ENCODE measurements at regions not wholly inside any gene's neighbourhood (a gene's known extent, or its start where the extent isn't known, plus 50 kb on each side); places are given as distances from the start of the nearest gene placed in this dataset.

GRCh38 chr3:28000608-28001007, 240.8 kb upstream of the CMC1 start:
- Histone ChIP-seq H3K4me1 (no peaks in the 10 kb centered on the region), H3K4me3 (no peak overlapping the region), H3K36me3 (no peaks in the 10 kb centered on the region), H3K27me3 (peaks cover 4% of the 10 kb centered on the region), H3K9me3 (peaks cover 0 to 24% (median 0%) of the 10 kb centered on the region in 3 donors), H3K27ac (no peak overlapping the region)
- ATAC-seq: no peak
- TF ChIP-seq POLR2AphosphoS5 (IDR thresholded peaks at IDR 0.05): no peak
- 100% methylated on average over 1 of the region's 3 CpGs; no CpG with 5 or more reads in 1 of the 2 donors for WGBS, 2 donors (ENCODE audit: low coverage in 1 of 2)

- no peaks in the 10 kb centered on the region for H3K36me3 ChIP-seq
- no peaks in the 10 kb centered on the region for H3K4me1 ChIP-seq
- H3K27ac ChIP-seq: no peak overlapping the region
- H3K27me3 ChIP-seq: no peaks in the 10 kb centered on the region
- ATAC-seq: no peak
- peaks cover 0 to 9% (median 0%) of the 10 kb centered on the region in 3 donors for H3K9me3 ChIP-seq
- no peak overlapping the region for H3K4me3 ChIP-seq
- no peak for TF ChIP-seq POLR2A (IDR thresholded peaks at IDR 0.05)
- no peak for TF ChIP-seq EP300 (IDR thresholded peaks at IDR 0.05)
- TF ChIP-seq POLR2AphosphoS5 (IDR thresholded peaks at IDR 0.05): no peak
- no peak for TF ChIP-seq CTCF (IDR thresholded peaks at IDR 0.05)
- 55 to 74% methylated on average over 5 to 6 of the region's 6 CpGs for WGBS, 2 donors (ENCODE audit: low coverage in 1 of 2)
Measured at GRCh38 chr3:28008235-28008634, 233.2 kb upstream of the CMC1 start.

GRCh38 chr3:28012830-28013229, 228.6 kb upstream of the CMC1 start:
- no peaks in the 10 kb centered on the region for H3K36me3 ChIP-seq
- TF ChIP-seq CTCF (IDR thresholded peaks at IDR 0.05) (no peak), EP300 (IDR thresholded peaks at IDR 0.05) (no peak), POLR2A (IDR thresholded peaks at IDR 0.05) (no peak), POLR2AphosphoS5 (IDR thresholded peaks at IDR 0.05) (no peak)

GRCh38 chr3:28013864-28014473, 227.4 kb upstream of the CMC1 start:
- WGBS, 2 donors (ENCODE audit: low coverage in 1 of 2): 79 to 100% methylated on average over 2 to 3 of the region's 6 CpGs

More at GRCh38 chr3:28012830-28013229, 228.6 kb upstream of the CMC1 start:
- H3K9me3 ChIP-seq: no peaks in the 10 kb centered on the region
- H3K4me3 ChIP-seq: no peak overlapping the region
- no peak overlapping the region for H3K27ac ChIP-seq
- H3K4me1 ChIP-seq: no peaks in the 10 kb centered on the region
- no peaks in the 10 kb centered on the region for H3K27me3 ChIP-seq
- no peak for ATAC-seq

GRCh38 chr3:28018925-28019718, 222.3 kb upstream of the CMC1 start:
- Histone ChIP-seq H3K27me3 (no peaks in the 10 kb centered on the region), H3K36me3 (no peaks in the 10 kb centered on the region), H3K4me3 (no peak overlapping the region), H3K4me1 (no peaks in the 10 kb centered on the region), H3K9me3 (peaks cover 0 to 1% (median 0%) of the 10 kb centered on the region in 3 donors), H3K27ac (no peak overlapping the region)
- no peak for ATAC-seq
- 77 to 80% methylated on average over 7 to 9 of the region's 11 CpGs for WGBS, 2 donors (ENCODE audit: low coverage in 1 of 2)
- TF ChIP-seq EP300 (IDR thresholded peaks at IDR 0.05): no peak
- no peak for TF ChIP-seq POLR2AphosphoS5 (IDR thresholded peaks at IDR 0.05)

More at GRCh38 chr3:28013864-28014473, 227.4 kb upstream of the CMC1 start:
- ATAC-seq: no peak
- no peak for TF ChIP-seq POLR2AphosphoS5 (IDR thresholded peaks at IDR 0.05)
- no peak for TF ChIP-seq EP300 (IDR thresholded peaks at IDR 0.05)
- no peak for TF ChIP-seq POLR2A (IDR thresholded peaks at IDR 0.05)
- no peak for TF ChIP-seq CTCF (IDR thresholded peaks at IDR 0.05)
- no peaks in the 10 kb centered on the region for H3K9me3 ChIP-seq
- no peaks in the 10 kb centered on the region for H3K4me1 ChIP-seq
- no peaks in the 10 kb centered on the region for H3K27me3 ChIP-seq
- no peak overlapping the region for H3K27ac ChIP-seq
- H3K4me3 ChIP-seq: no peak overlapping the region
- no peaks in the 10 kb centered on the region for H3K36me3 ChIP-seq

GRCh38 chr3:28019740-28020139, 221.7 kb upstream of the CMC1 start:
- no peak for ATAC-seq
- no peaks in the 10 kb centered on the region for H3K36me3 ChIP-seq
- no peaks in the 10 kb centered on the region for H3K27me3 ChIP-seq
- no peaks in the 10 kb centered on the region for H3K4me1 ChIP-seq
- peaks cover 0 to 8% (median 0%) of the 10 kb centered on the region in 3 donors for H3K9me3 ChIP-seq
- no peak overlapping the region for H3K4me3 ChIP-seq
- H3K27ac ChIP-seq: no peak overlapping the region
- TF ChIP-seq EP300 (IDR thresholded peaks at IDR 0.05): no peak
- TF ChIP-seq POLR2A (IDR thresholded peaks at IDR 0.05): no peak
- no peak for TF ChIP-seq POLR2AphosphoS5 (IDR thresholded peaks at IDR 0.05)
- TF ChIP-seq CTCF (IDR thresholded peaks at IDR 0.05): no peak
